ACHN (cell line): ENCODE measurements at regions not wholly inside any gene's neighbourhood (a gene's known extent, or its start where the extent isn't known, plus 50 kb on each side); places are given as distances from the start of the nearest gene placed in this dataset.
"Not testable (repeated sequence)": the region's sequence is repeated elsewhere in the genome, so short reads cannot be mapped to it uniquely, and the experiment has no call there.

Experiments
- DNase-seq: peaks from one replicate; pipeline ENCODE4 v3.0.0-alpha.2; 2015
- in situ Hi-C: cut with HindIII; loops from 2 replicates; pipeline ENCODE4 v1.10.0; 2017; ENCODE audit warnings: low sequenced_read_pairs, low pct_ligation_motif_present, low pct_unique_long_range_greater_than_20kb

DNA sequence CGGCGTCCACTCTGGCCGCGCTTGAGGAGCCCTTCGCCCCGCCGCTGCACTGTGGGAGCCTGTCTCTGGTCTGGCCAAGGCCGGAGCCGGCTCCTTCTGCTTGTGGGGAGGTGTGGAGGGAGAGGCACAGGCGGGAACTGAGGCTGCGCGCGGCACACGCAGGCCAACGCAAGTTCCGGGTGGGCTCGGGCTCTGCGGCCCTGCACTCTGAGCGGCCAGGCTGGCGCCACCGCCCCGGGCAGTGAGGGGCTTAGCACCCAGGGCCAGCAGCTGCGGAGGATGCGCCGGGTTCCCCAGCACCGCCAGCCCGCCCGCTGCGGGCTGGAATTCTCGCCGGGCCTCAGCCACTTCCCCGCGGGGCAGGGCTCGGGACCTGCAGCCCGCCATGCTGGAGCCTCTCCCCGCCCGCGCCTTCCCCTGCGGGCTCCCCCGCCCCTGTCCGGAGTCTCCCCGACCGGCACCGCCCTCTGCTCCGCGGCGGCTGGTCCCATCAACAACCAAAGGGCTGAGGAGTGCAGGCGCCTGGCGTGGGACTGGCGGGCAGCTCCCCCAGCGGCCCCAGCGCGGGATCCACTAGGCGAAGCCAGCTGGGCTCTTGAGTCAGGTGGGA, 921.2 kb upstream of the FOXG1 start:
- in situ Hi-C loops: no loop called here
- no peak for DNase-seq

DNA sequence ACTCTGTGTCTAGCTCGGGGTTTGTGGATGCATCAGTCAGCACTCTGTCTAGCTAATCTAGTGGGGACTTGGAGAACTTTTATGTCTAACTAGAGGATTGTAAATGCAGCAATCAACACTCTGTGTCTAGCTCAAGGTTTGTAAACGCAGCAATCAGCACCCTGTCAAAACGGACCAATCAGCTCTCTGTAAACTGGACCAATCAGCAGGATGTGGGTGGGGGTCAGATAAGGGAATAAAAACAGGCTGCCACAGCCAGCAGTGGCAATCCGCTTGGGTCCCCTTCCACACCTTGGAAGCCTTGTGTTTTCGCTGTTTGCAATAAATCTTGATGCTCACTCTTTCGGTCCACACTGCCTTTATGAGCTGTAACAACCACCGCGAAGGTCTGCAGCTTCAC, 920.7 kb upstream of the FOXG1 start:
- in situ Hi-C loops: no loop called here
- no peak for DNase-seq

- in situ Hi-C loops, DNase-seq: not testable (repeated sequence)
Observed at GRCh38 chr14:27847480-27847879, 919.1 kb upstream of the FOXG1 start.

GRCh38 chr14:27849193-27849592, 917.4 kb upstream of the FOXG1 start:
- DNase-seq, in situ Hi-C loops: not testable (repeated sequence)

- in situ Hi-C loops: no loop called here
Observed at GRCh38 chr14:27862684-27863083, 903.9 kb upstream of the FOXG1 start.

DNA sequence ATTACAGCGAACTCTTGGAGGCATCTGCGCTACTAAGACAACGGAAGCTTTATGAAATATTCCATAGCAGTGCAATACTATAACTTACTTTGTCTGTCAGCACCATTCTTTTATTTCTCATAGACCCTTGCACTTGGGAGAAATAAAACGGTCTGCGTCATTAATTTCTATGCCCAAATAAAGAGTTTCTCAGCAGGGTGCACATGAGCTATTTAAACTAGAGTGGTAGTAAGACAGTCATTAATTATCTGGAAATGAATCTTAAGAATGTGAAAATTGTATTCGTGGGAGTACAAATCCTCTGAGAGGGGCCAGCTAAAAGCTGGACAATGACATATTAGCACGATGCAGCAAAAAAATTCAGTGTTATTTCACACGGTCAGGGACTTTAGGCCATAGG, 903.4 kb upstream of the FOXG1 start:
- in situ Hi-C loops: no loop called here
- no peak for DNase-seq

More at GRCh38 chr14:27862684-27863083, 903.9 kb upstream of the FOXG1 start:
- no peak for DNase-seq

DNA sequence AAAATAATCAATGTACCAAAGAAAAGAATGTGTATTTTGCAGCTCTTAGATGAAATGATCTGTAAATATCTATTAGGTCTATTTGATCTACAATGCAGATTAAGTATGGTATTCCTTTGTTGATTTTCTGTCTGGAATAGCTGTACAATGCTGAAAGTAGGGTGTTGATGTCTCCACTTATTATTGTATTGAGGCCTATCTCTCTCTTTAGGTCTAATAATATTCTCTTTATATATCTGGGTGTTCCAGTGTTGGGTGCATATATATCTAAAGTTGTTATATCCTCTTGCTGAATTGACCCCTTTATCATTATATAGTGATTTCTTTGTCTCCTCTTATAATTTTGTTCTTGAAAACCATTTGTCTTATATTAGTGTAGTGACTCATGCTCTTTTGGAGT, 885.5 kb upstream of the FOXG1 start:
- no peak for DNase-seq
- in situ Hi-C loops: no loop called here

DNA sequence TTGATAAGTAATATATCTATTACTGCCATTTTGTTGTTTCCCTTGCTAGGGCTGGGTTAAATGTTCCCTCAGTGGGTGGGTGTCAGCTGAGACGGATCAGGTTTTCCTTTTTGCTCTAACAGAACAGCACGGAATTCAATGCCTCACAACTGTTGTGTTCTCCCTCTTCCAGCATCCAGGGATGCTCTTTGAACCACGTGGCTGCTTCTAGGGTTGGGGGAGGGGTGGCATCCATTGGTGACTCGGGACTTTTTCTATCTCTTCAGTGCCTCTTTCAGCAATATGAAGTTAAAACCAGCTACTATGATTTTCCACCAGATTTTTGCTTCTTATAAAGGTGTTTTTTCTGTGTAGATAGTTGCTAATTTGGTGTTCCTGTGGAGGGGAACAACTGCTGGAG, 884.9 kb upstream of the FOXG1 start:
- in situ Hi-C loops: no loop called here

GRCh38 chr14:27886256-27886655, 880.3 kb upstream of the FOXG1 start:
- DNase-seq: no peak
- in situ Hi-C loops: no loop called here

More for the DNA sequence above, 884.9 kb upstream of the FOXG1 start:
- no peak for DNase-seq

DNA sequence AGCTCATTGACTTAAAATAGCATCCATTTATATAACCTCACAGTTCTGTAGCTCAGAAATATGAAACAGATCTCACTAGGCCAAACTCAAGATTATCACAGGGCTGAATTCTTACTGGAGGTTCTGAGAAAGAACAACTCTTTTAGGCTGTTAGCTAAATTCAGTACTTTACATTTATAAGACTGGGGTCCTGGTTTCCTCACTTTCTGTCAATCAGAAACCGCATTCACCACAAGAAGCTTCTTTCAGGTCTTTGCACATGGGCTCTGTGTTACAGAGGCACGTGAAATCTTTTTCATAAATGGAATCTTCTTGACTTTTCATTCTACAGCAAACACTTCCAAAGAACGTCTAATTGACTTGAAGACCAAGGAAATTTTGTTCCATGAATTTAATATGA, 876.3 kb upstream of the FOXG1 start:
- in situ Hi-C loops: no loop called here
- no peak for DNase-seq

DNA sequence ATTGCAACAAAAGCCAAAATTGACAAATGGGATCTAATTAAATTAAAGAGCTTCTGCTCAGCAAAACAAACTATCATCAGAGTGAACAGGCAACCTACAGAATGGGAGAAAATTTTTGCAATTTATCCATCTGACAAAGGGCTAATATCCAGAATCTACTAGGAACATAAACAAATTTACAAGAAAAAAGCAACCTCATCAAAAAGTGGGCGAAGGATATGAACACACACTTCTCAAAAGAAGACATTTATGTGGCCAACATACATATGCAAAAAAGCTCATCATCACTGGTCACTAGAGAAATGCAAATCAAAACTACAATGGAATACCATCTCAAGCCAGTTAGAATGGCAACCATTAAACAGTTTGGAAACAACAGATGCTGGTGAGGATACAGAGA, 858.1 kb upstream of the FOXG1 start:
- DNase-seq, in situ Hi-C loops: not testable (repeated sequence)

DNA sequence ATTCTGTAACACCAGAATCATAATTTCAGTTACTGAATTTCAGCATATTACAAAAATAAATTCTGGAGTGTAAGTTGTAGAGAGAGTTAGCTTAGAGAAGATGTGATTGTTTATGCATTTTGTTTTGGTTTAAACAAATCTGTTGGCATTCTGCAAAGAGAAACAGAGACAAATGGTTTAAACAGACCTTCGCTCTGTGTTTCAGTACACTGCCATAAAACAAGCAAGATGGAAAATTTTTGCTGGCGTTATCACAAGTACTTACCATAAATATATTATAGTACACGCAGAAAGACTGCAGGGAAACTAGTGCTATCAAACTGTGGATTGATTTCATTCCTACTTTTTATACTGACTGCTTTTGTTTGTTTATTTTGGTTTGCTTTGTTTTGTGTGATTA, 850.3 kb upstream of the FOXG1 start:
- no peak for DNase-seq
- in situ Hi-C loops: no loop called here

- in situ Hi-C loops: no loop called here
Observed at GRCh38 chr14:27917896-27918295, 848.7 kb upstream of the FOXG1 start.

GRCh38 chr14:27927519-27927918, 839.1 kb upstream of the FOXG1 start:
- in situ Hi-C loops: no loop called here
- DNase-seq: no peak

More at GRCh38 chr14:27917896-27918295, 848.7 kb upstream of the FOXG1 start:
- DNase-seq: no peak

- in situ Hi-C loops: no loop called here
- no peak for DNase-seq
Observed at GRCh38 chr14:27929797-27930347, 836.7 kb upstream of the FOXG1 start.

DNA sequence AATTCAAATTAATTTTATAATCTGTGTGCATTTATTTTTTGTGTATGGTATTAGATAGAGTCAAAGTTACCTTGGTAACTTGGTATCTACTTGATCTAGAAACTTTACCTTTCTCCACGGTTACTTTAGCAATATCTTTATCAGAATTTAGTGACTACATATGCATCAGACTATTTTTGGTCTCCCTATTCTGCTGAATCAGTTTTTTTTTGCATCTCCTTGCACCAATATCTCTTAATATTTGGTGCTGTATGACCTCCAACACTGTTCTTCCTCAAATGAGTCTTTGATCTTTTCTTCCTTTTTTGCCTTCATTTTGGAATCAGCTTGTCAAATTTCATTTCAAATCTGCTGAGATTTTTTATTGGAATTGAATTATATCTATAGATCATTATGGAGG, 828.2 kb upstream of the FOXG1 start:
- in situ Hi-C loops: no loop called here

DNA sequence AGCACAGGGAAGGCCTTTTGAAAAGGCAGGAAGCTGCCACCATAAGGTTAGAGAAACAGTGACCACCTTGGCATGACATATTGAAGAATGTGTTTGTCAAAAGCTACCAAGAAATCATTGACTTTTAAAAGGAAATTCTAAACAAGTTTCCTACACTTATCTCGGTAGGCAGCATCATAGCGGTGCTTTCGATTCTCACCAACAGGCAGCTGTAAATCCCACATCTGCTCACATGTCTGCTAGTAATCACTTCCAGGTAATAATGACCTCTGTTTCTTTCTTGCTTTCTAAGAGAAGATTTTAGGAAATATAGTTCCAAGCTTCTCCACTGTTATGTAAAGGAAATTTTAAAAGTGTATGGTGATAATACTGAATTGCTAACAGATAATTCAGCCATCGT, 821.1 kb upstream of the FOXG1 start:
- DNase-seq: no peak
- in situ Hi-C loops: no loop called here

More for the DNA sequence above, 828.2 kb upstream of the FOXG1 start:
- no peak for DNase-seq

- no peak for DNase-seq
- in situ Hi-C loops: no loop called here
Observed at GRCh38 chr14:27958757-27959156, 807.8 kb upstream of the FOXG1 start.

GRCh38 chr14:27995691-27996090, 770.9 kb upstream of the FOXG1 start:
- DNase-seq: no peak
- in situ Hi-C loops: no loop called here

DNA sequence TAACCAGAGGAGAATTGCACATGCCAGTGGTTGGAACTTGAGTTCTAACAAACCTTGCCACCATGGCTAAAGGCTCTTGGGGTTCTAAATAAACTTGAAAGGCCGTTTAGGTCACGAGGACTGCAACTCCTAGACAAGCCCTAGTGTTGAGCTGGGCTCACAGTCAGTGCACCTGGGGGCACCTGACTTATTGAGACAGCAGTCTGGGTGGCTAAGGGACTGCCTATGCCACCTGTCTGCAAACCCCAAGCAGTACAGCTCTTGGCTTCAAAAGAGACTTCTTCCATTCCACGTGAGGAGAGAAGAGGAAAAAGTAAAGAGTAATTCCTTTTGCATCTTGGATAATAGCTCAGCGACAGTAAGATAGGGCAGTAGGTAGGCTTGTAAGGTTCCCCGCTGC, 765.6 kb upstream of the FOXG1 start:
- DNase-seq: no peak
- in situ Hi-C loops: no loop called here
